ENCODE measurements at regions not wholly inside any gene's neighbourhood (a gene's known extent, or its start where the extent isn't known, plus 50 kb on each side); places are given as distances from the start of the nearest gene placed in this dataset.

DNA sequence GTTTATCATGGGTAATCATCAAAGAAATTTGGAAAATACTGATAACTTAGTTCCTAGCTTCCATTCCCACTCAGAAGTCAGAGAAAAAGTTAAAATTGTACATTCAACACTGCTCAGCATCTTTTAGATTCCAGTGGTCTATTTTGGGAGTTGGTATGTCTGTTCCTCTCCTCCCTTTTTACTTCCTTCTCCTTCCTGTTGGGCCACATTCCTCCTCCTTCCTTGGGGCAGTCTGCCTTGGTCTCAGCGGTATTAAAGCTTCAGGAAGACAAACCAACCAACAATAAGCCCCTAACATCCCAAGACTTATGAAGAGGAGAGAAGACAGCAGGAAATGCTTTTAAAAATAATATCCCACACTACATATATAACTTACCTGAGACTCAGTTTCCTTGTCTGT, 49.9 kb upstream of the SSBP2 start:
- TF ChIP-seq CTCF (IDR thresholded peaks at IDR 0.05) (no peak), POLR2A (IDR thresholded peaks at IDR 0.05) (no peak)

Measured in testis (tissue), 2 donors.